T-helper 1 cell treated with Interleukin-12 subunit alpha and Interleukin-12 subunit beta and Interleukin-4 antibody, amounts not matched to agents 30 μg/mL and 1 μg/mL, for 36 hours (primary cell): ENCODE measurements at regions not wholly inside any gene's neighbourhood (a gene's known extent, or its start where the extent isn't known, plus 50 kb on each side); places are given as distances from the start of the nearest gene placed in this dataset.
"Not testable (repeated sequence)": the region's sequence is repeated elsewhere in the genome, so short reads cannot be mapped to it uniquely, and the experiment has no call there.

Experiments
- H3K27ac Mint-ChIP-seq: one replicate; pipeline ENCODE4 v1.8.0; 2021; ENCODE audit warnings: mild to moderate bottlenecking, mixed read lengths
- H3K27me3 Mint-ChIP-seq: one replicate; pipeline ENCODE4 v1.8.0; 2021; ENCODE audit warnings: low read depth, mixed read lengths
- H3K36me3 Mint-ChIP-seq: one replicate; pipeline ENCODE4 v1.8.0; 2021; ENCODE audit warnings: low read depth, mixed read lengths
- H3K4me1 Mint-ChIP-seq: one replicate; pipeline ENCODE4 v1.8.0; 2021; ENCODE audit warnings: low read depth, mixed read lengths
- H3K4me3 Mint-ChIP-seq: one replicate; pipeline ENCODE4 v1.8.0; 2021; ENCODE audit warnings: mild to moderate bottlenecking, moderate library complexity, mixed read lengths
- H3K9me3 Mint-ChIP-seq: one replicate; pipeline ENCODE4 v1.8.0; 2021; ENCODE audit warnings: mixed read lengths

DNA sequence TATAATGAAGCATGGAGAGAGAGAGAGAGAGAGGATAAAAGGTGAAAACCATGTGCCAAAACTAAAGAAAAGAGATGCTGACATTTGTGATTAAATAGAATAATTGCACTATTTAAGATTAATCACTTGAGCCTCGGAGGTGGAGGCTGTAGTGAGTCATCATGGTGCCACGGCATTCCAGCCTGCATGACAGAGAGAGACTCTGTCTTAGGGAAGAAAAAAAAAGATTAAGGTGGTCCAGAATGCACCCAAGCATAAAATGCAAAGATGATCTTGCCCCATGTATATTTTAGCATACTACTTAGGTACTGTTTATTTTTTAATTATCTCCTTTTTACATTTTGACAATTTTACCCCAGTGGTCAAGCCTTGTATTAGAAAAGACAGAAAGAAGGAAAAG, 742.5 kb downstream of the SPATA31A1 start:
- H3K36me3 Mint-ChIP-seq, H3K27ac Mint-ChIP-seq, H3K27me3 Mint-ChIP-seq, H3K4me3 Mint-ChIP-seq, H3K9me3 Mint-ChIP-seq, H3K4me1 Mint-ChIP-seq: not testable (repeated sequence)

DNA sequence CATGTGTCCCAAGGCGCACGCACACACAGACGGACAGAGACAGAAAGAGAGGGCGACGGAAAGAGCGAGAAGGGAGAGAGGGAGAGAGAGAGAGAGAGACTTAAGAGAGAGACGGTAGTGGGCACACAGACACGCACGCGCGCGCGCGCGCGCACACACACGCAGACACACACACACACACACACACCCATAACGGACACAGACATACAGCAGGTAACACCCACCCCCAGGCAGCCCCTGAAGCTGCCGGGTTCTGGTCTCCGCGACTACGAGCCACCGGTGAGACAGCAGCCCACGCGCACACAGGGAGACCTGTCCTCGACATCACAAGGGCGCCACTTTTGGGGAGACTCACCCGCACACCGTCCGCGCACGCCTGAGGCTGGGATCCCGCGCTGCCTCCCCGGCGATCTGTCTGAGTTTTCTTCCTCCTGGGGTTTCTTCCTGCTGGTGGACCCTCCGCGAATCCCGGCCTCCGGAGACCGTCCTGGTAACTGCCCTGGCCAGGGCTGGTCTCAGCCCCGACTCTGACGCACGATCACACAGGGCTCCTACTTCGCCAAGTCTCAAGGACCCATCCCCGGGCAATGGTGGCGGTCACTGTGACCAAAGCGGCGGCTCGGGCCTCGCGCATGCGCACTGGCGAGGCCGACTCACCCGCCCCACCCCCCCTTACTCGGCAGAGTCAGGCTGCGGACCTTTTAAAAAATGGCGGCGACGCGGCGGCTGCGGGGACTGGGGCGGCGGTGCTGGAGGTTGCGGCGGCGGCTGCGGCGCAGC, 750.7 kb downstream of the SPATA31A1 start:
- not testable (repeated sequence) for H3K9me3 Mint-ChIP-seq, H3K36me3 Mint-ChIP-seq, H3K27me3 Mint-ChIP-seq, H3K4me1 Mint-ChIP-seq
- Mint-ChIP-seq H3K4me3 (peak overlapping the region; percentile 97), H3K27ac (peak overlapping the region; percentile 93)

DNA sequence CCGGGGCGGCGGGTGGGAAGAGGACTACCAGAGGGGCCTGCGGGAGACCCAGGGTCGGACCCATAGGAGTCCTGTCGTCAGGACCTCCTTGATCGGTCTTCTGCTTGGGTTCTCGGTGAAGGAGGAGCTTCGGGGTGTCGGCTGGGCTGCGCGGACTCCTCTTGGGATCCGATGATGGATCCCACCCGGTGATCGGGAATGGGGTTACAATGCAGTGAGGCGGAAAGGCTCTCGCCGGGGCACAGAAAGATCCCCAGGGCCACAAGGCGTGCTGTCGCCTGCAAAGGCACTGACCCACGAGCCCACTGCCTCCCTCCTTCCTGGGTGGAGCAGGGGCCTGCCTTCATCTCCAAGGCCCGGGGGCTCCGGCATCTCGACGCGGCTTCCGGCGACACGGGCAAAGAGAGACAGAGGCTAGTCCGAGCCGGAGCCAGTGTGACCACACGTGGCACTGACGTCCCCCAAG, 751.3 kb downstream of the SPATA31A1 start:
- H3K4me3 Mint-ChIP-seq, H3K4me1 Mint-ChIP-seq, H3K9me3 Mint-ChIP-seq, H3K27ac Mint-ChIP-seq, H3K36me3 Mint-ChIP-seq, H3K27me3 Mint-ChIP-seq: not testable (repeated sequence)

DNA sequence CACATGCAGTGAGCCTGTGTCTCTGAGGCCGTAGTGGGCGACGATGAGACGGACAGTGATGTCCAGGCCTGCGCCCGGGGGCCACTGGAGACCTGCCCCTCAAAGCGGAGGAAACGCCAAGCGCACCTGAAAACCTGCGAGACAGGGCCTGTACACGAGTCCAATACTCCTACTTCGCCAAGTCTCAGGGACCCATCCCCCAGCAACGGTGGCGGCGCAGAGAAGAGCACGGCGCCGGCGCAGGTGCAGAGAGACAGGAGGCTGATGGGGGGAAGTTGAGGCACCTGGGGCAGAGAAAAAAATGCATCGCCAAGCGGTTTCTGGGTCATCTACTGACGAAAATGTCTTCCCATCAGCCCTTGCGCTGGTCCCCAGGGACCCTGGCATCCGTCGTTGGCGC, 751.8 kb downstream of the SPATA31A1 start:
- H3K9me3 Mint-ChIP-seq, H3K4me3 Mint-ChIP-seq, H3K36me3 Mint-ChIP-seq, H3K27me3 Mint-ChIP-seq, H3K27ac Mint-ChIP-seq, H3K4me1 Mint-ChIP-seq: not testable (repeated sequence)

DNA sequence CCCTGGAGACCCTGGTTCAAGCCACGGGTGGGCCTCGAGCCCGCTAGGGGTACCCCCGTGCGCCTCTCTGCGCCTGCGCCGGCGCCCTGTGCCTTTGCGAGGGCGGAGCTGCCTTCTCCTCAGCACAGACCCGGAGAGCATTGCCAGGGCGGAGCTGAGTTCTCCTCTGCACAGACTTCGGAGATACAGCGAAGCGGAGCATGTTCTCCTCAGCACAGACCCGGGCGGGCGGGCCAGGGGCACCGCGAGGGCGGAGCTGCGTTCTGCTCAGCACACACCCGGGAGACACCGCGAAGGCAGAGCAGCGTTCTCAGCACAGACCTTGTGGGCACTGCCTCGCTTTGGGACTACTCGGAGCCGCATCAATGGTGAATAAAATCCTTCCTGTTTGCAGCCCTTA, 753.0 kb downstream of the SPATA31A1 start:
- H3K9me3 Mint-ChIP-seq, H3K4me3 Mint-ChIP-seq, H3K27me3 Mint-ChIP-seq, H3K36me3 Mint-ChIP-seq, H3K4me1 Mint-ChIP-seq, H3K27ac Mint-ChIP-seq: not testable (repeated sequence)

DNA sequence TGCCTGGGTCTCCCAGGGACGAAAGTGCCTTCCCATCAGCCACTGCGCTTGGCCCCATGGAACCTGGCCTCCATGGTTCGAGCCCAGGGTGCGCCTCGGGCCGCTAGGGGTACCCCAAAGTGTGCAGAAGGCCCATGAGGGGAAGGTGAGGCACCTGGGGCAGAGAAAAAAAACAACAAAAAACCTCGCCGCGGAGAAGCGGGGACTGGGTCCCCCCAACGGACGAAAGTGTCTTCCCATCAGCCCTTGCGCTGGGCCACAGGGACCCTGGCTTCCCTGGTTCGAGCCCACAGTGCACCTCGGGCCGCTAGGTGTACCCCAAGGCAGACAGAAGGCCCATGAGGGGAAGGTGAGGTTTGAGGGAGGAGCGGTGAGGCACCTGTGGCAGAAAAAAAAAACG, 755.3 kb downstream of the SPATA31A1 start:
- not testable (repeated sequence) for H3K4me3 Mint-ChIP-seq, H3K4me1 Mint-ChIP-seq, H3K36me3 Mint-ChIP-seq, H3K27ac Mint-ChIP-seq, H3K27me3 Mint-ChIP-seq, H3K9me3 Mint-ChIP-seq

DNA sequence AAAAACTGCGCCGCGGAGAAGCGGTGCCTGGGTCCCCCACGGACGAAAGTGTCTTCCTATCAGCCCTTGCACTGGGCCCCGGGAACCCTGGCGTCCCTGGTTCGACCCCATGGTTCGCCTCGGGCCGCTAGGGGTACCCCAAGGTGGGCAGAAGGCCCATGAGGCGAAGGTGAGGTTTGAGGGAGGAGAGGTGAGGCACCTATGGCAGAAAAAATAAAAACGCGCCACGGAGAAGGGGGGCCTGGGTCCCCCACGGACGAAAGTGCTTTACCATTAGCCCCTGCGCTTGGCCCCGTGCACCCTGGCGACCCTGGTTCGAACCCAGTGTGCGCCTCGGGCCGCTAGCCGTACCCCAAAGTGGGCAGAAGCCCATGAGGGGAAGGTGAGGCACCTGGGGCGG, 756.1 kb downstream of the SPATA31A1 start:
- not testable (repeated sequence) for H3K4me1 Mint-ChIP-seq, H3K27ac Mint-ChIP-seq, H3K9me3 Mint-ChIP-seq, H3K4me3 Mint-ChIP-seq, H3K27me3 Mint-ChIP-seq, H3K36me3 Mint-ChIP-seq

DNA sequence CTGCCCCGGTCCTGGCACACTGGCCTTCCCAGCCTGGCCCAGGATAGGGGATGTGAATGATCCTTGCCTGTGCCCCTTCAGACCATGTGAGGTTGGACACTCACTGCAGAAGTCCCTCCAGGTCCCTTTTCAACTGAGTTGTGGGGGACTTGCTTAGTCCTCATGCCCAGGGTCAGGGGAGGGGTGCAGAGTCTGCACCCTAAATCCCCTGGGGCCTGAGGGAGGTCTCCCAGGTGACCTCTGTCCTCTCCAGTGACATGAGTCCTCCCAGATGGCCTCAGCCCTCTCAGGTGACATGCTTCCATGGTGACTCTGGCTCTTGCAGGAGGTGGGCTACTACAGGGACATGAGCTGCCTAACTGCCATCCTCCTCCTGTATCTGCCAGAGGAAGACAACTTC, 775.1 kb downstream of the SPATA31A1 start:
- H3K27me3 Mint-ChIP-seq, H3K4me1 Mint-ChIP-seq, H3K9me3 Mint-ChIP-seq, H3K27ac Mint-ChIP-seq, H3K4me3 Mint-ChIP-seq, H3K36me3 Mint-ChIP-seq: not testable (repeated sequence)

DNA sequence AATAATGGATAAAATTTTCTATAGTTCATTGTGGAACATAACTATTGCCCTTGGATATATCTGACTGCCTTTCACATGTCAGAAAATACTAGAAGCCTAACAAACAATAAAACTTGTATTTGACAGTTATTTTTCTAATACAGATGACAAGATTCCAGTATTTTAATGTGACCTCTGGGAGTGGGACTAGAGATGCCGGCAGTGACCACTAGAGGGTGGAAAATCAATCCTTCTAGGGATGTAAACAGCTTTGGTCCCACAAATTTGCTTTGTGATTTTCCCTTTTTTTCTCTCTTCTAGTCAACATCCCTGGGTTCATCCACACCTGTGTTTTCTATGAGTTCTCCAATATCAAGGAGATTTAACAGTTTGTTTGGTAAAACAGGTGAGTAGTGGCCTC, 813.7 kb downstream of the SPATA31A1 start:
- H3K36me3 Mint-ChIP-seq, H3K4me1 Mint-ChIP-seq, H3K9me3 Mint-ChIP-seq, H3K27ac Mint-ChIP-seq, H3K4me3 Mint-ChIP-seq, H3K27me3 Mint-ChIP-seq: not testable (repeated sequence)

DNA sequence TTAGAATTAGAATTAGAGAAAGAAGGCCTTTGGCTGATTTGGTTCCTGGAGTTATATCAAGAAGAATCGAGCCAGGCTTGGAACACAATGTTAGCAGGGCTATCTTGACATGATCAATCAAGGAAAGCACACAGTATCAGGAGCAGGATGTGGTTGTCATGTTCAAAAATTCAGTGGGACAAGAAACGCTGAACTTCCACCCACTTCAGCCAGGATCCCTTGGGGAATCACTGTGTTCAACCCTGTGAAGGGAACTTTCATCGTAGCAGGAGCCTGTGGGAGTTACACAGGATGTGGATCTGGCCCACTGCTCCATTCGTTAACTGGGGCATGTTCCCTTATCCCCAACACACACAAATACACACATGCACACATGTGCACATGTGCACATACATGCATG, 817.8 kb downstream of the SPATA31A1 start:
- H3K4me1 Mint-ChIP-seq, H3K4me3 Mint-ChIP-seq, H3K9me3 Mint-ChIP-seq, H3K27me3 Mint-ChIP-seq, H3K27ac Mint-ChIP-seq, H3K36me3 Mint-ChIP-seq: not testable (repeated sequence)

DNA sequence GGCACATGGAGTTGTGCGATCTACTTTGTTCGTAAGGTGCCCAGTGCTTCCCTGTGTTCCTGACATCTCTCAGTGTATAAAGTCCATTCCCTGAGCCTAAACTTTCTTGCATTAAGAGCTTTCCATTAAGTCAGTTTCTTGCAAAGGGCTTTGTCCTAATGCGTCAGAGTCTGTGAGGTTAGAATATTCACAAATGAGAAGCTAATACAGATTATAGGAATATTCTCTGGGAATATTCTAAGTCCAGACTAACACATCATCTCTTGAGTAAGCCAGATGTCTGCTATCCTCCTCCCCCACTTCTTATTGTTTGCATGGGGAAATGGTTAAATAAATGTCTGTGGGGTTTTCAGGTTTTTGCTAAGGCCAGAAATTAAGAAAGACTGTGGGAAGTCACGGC, 818.6 kb downstream of the SPATA31A1 start:
- not testable (repeated sequence) for H3K27ac Mint-ChIP-seq, H3K4me3 Mint-ChIP-seq, H3K4me1 Mint-ChIP-seq

DNA sequence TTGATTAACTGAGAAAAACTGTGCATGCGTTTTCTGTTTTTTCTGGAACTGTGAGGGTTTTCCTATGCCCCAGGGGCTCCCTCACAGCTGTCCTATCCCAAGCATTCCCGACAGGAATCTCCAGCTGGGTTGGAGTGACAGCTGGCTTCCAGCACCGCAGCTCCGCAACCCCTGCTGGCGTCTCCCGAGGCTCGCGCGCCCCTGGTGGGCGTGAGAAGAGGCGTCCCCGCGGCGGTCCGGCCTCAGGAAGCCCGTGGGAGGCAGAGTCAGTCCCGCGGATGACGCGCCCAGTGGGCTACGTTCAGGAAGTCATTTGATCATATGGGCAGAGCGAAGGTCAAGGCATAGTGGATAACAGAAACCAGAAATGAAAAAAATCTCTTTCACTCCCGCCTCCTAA, 821.9 kb downstream of the SPATA31A1 start:
- not testable (repeated sequence) for H3K4me3 Mint-ChIP-seq, H3K27ac Mint-ChIP-seq, H3K4me1 Mint-ChIP-seq, H3K9me3 Mint-ChIP-seq, H3K36me3 Mint-ChIP-seq, H3K27me3 Mint-ChIP-seq

More for the DNA sequence above, 818.6 kb downstream of the SPATA31A1 start:
- H3K27me3 Mint-ChIP-seq, H3K36me3 Mint-ChIP-seq, H3K9me3 Mint-ChIP-seq: not testable (repeated sequence)

DNA sequence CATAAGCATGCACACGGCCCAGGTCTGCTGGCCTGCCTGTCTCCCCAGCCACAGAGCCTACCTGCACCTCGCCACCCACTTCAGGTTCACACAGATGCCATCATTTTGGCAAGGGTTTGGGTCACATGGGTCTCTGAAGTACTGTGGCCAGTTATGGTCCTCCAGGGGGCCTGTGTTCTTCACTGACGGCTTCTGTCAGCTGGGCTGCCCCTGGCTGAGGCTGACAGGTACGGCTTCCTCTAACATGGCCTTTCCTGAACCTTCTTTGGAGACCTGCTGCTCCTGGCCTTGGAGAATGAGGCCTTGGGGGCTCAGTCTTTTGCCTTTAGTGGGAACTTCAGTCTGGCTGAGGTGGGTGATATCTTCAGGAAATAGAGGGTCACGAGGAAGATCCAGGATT, 835.9 kb downstream of the SPATA31A1 start:
- not testable (repeated sequence) for H3K4me1 Mint-ChIP-seq, H3K36me3 Mint-ChIP-seq, H3K27ac Mint-ChIP-seq, H3K9me3 Mint-ChIP-seq, H3K27me3 Mint-ChIP-seq, H3K4me3 Mint-ChIP-seq

DNA sequence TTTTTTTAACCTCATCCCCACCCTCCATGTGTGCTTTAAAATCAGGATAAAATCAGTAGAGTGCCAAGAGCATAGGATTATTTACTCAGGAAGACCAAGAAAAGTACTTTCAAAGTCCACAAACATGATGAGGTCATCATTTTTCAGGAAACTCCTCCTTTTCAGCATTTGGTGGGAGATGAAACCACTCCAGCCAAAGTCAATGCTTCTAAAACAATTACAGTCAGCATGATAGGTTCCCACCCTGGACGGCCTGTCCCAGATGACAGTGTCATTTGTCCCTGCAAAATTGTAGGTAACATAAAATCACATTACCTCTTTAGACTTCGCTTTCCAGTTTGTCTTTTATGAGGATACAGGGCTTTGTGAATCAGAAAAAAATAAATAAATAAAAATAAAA, 836.7 kb downstream of the SPATA31A1 start:
- not testable (repeated sequence) for H3K27me3 Mint-ChIP-seq, H3K4me1 Mint-ChIP-seq, H3K36me3 Mint-ChIP-seq, H3K27ac Mint-ChIP-seq, H3K4me3 Mint-ChIP-seq, H3K9me3 Mint-ChIP-seq

DNA sequence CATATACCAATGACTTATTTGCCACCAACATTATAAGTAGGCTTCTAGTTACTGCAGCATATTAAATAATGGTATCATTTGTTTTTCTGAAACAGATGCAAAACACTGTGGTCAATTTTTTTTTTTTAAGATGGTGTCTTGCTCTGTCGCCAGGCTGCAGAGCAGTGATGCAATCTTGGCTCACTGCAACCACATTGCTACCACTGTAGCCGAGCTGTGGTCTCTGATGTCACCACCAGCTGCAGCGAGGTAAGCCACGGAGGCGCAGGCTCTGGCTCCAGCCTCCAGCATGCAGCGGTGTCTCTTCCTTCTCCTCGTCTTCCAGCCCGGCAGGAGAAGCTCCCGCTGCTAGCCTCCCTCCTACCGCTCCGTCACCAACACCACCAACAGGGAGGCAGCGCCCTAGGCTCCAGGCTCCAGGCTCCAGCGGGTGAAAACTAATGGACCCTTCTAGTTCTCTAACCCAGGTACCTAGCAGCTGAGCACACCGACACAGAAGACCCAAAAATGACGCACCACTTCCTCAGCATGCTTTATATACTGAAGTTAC, 840.8 kb downstream of the SPATA31A1 start:
- H3K4me1 Mint-ChIP-seq, H3K27me3 Mint-ChIP-seq, H3K36me3 Mint-ChIP-seq, H3K27ac Mint-ChIP-seq, H3K9me3 Mint-ChIP-seq, H3K4me3 Mint-ChIP-seq: not testable (repeated sequence)

DNA sequence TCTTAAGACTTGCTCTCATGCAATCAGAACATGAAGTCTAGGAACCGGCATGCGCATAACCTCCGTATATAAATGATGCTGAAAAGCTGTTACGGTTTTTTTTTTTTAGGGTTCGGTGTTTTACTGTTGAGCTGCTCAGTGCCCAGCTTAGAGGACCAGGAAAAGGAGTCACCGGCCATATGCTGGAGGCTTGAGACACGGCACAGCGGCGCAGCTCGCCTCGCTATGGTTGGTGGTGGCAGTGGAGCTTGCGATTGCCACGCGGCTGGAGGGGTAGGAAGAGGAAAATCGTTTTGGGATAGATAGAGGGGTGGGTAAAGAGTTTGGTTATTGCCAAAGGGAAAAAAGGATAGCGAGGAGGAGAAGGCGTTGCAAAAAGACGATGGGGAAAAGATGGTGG, 841.3 kb downstream of the SPATA31A1 start:
- not testable (repeated sequence) for H3K27ac Mint-ChIP-seq, H3K4me1 Mint-ChIP-seq, H3K36me3 Mint-ChIP-seq, H3K9me3 Mint-ChIP-seq, H3K27me3 Mint-ChIP-seq, H3K4me3 Mint-ChIP-seq
